SU-DHL-6 (cell line): ENCODE measurements at regions not wholly inside any gene's neighbourhood (a gene's known extent, or its start where the extent isn't known, plus 50 kb on each side); places are given as distances from the start of the nearest gene placed in this dataset.

ENCODE experiments used
- H2AFZ ChIP-seq: fragments of 200-600 bp; sonication (generic); 2 replicates; pipeline ENCODE4 v1.6.1; 2014; ENCODE audit warnings: low read depth, mild to moderate bottlenecking, moderate library complexity, mixed read lengths, antibody characterized with exemption, low read length; ENCODE audit not compliant: severe bottlenecking
- H3F3A ChIP-seq: fragments of 200-600 bp; shearing (Covaris generic); 2 replicates; pipeline ENCODE4 v1.6.0; 2016; ENCODE audit warnings: antibody characterized with exemption, mild to moderate bottlenecking; ENCODE audit not compliant: insufficient read depth
- H3K27ac ChIP-seq: fragments of 200-600 bp; sonication (generic); 2 replicates; pipeline ENCODE4 v1.5.1; 2016; ENCODE audit warnings: low read depth, mild to moderate bottlenecking, low read length, moderate library complexity, mixed read lengths
- H3K27me3 ChIP-seq: fragments of 200-600 bp; sonication (generic), shearing (Covaris generic); 2 replicates; pipeline ENCODE4 v1.6.0; 2014; ENCODE audit warnings: mild to moderate bottlenecking, low read length
- H3K36me3 ChIP-seq: fragments of 200-600 bp; sonication (generic); 2 replicates; pipeline ENCODE4 v1.6.1; 2014; ENCODE audit warnings: mild to moderate bottlenecking, low read length, mixed read lengths
- H3K4me2 ChIP-seq: fragments of 300-600, 200-600 bp; shearing (Covaris generic), sonication (generic); 2 replicates; pipeline ENCODE4 v1.6.0; 2014; ENCODE audit warnings: low read length, low read depth, mild to moderate bottlenecking; ENCODE audit not compliant: poor library complexity, severe bottlenecking
- H3K4me3 ChIP-seq: fragments of 200-600 bp; sonication (generic); 2 replicates; pipeline ENCODE4 v1.5.1; 2014; ENCODE audit warnings: antibody characterized with exemption, low read length, mild to moderate bottlenecking, mixed read lengths; ENCODE audit not compliant: insufficient read depth, poor library complexity, severe bottlenecking
- H3K79me2 ChIP-seq: fragments of 200-600 bp; sonication (generic); 2 replicates; pipeline ENCODE4 v1.6.1; 2014; ENCODE audit warnings: mild to moderate bottlenecking, low read length, moderate library complexity; ENCODE audit not compliant: insufficient read depth
- H3K9ac ChIP-seq: fragments of 200-600 bp; sonication (generic); 2 replicates; pipeline ENCODE4 v1.7.0; 2014; ENCODE audit warnings: mild to moderate bottlenecking, low read length
- H3K9me2 ChIP-seq: fragments of 200-600 bp; sonication (generic); replicated peaks from 2 replicates; pipeline ENCODE4 v1.6.1; 2014; ENCODE audit warnings: low read length; ENCODE audit not compliant: insufficient read depth
- H3K9me3 ChIP-seq: fragments of 200-600 bp; sonication (generic); 2 replicates; pipeline ENCODE4 v1.6.1; 2014; ENCODE audit warnings: low read length, mixed read lengths; ENCODE audit not compliant: insufficient read depth
- H4K20me1 ChIP-seq: fragments of 200-600 bp; sonication (generic); 2 replicates; pipeline ENCODE4 v1.6.1; 2014; ENCODE audit warnings: low read depth, mild to moderate bottlenecking, antibody characterized with exemption, low read length, moderate library complexity, mixed read lengths
- EZH2phosphoT487 ChIP-seq: fragments of 200-600 bp; sonication (generic), shearing (Covaris generic); conservative IDR thresholded peaks from 2 replicates; pipeline ENCODE4 v1.6.1; 2018; ENCODE audit warnings: mild to moderate bottlenecking, antibody characterized with exemption, low read length, moderate library complexity, mixed read lengths
- TF ChIP-seq, protein P1 (sequence below): fragments of 200-600 bp; sonication (generic); IDR thresholded peaks from one replicate; pipeline ENCODE4 v1.5.1; 2017; ENCODE audit warnings: antibody characterized with exemption, mild to moderate bottlenecking, low read length, moderate library complexity; ENCODE audit not compliant: insufficient read depth, poor library complexity, severe bottlenecking

DNA sequence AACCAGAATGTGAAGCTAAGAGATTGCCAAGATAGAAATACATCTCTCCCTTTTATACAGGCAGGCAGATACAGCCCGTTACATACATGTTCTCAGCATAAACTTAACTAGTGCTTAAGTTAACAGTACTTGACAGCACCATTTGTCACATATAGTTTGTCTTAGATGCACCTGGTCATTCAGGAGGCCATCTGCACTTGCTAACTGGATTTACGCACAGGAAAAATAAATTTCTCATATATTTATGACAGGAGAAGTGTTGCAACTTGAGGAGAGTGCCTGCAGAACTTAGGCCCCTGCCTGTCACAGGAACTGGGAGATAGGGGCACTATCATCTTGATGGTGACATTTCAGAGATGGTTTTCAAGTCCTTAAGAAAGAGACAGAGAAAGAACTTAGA is 1462.1 kb upstream of the CDH9 start:
- no peak overlapping the region for H3K4me3 ChIP-seq
- H3K79me2 ChIP-seq, result no peaks in the 10 kb centered on the region
- peak overlapping the region; percentile 26 for H2AFZ ChIP-seq
- no peak overlapping the region for H3K27ac ChIP-seq
- H3F3A ChIP-seq, result no peaks in the 10 kb centered on the region
- TF ChIP-seq, protein P1, sequence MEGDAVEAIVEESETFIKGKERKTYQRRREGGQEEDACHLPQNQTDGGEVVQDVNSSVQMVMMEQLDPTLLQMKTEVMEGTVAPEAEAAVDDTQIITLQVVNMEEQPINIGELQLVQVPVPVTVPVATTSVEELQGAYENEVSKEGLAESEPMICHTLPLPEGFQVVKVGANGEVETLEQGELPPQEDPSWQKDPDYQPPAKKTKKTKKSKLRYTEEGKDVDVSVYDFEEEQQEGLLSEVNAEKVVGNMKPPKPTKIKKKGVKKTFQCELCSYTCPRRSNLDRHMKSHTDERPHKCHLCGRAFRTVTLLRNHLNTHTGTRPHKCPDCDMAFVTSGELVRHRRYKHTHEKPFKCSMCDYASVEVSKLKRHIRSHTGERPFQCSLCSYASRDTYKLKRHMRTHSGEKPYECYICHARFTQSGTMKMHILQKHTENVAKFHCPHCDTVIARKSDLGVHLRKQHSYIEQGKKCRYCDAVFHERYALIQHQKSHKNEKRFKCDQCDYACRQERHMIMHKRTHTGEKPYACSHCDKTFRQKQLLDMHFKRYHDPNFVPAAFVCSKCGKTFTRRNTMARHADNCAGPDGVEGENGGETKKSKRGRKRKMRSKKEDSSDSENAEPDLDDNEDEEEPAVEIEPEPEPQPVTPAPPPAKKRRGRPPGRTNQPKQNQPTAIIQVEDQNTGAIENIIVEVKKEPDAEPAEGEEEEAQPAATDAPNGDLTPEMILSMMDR, result no peak
- no peak for TF ChIP-seq EZH2phosphoT487
- no peaks in the 10 kb centered on the region for H3K9me3 ChIP-seq
- H4K20me1 ChIP-seq, result no peaks in the 10 kb centered on the region
- H3K4me2 ChIP-seq, result no peak overlapping the region
- H3K36me3 ChIP-seq, result no peaks in the 10 kb centered on the region
- no peaks in the 10 kb centered on the region for H3K9me2 ChIP-seq
- H3K27me3 ChIP-seq, result no peaks in the 10 kb centered on the region
- no peak overlapping the region for H3K9ac ChIP-seq

- no peak overlapping the region for H3K27ac ChIP-seq
- H3K79me2 ChIP-seq, result no peaks in the 10 kb centered on the region
- no peak for TF ChIP-seq EZH2phosphoT487
- TF ChIP-seq, protein P1, result no peak
Observed at GRCh38 chr5:28499766-28500290, 1461.4 kb upstream of the CDH9 start.

GRCh38 chr5:28495876-28496275 is 1457.5 kb upstream of the CDH9 start:
- Histone ChIP-seq H4K20me1 (no peaks in the 10 kb centered on the region), H3K9me3 (no peaks in the 10 kb centered on the region), H3K27ac (no peak overlapping the region), H3K27me3 (no peaks in the 10 kb centered on the region), H3F3A (no peaks in the 10 kb centered on the region), H3K4me2 (no peak overlapping the region), H3K9ac (no peak overlapping the region), H3K36me3 (no peaks in the 10 kb centered on the region), H3K79me2 (no peaks in the 10 kb centered on the region), H3K9me2 (no peaks in the 10 kb centered on the region), H3K4me3 (no peak overlapping the region), H2AFZ (peak overlapping the region; percentile 26)
- TF ChIP-seq, protein P1, result no peak
- TF ChIP-seq EZH2phosphoT487, result no peak

More at GRCh38 chr5:28499766-28500290, 1461.4 kb upstream of the CDH9 start:
- Histone ChIP-seq H3K4me2 (no peak overlapping the region), H3K27me3 (no peaks in the 10 kb centered on the region), H3F3A (no peaks in the 10 kb centered on the region), H3K9me3 (no peaks in the 10 kb centered on the region), H3K4me3 (no peak overlapping the region), H2AFZ (no peak overlapping the region), H4K20me1 (no peaks in the 10 kb centered on the region), H3K9me2 (no peaks in the 10 kb centered on the region), H3K9ac (no peak overlapping the region), H3K36me3 (no peaks in the 10 kb centered on the region)
